SK-N-SH (cell line): ENCODE measurements at regions not wholly inside any gene's neighbourhood (a gene's known extent, or its start where the extent isn't known, plus 50 kb on each side); places are given as distances from the start of the nearest gene placed in this dataset.

Experiments used
- CTCF ChIA-PET: fragments of 300-600, 350-600 bp; formaldehyde crosslinking; extraction: SDS; loops from one replicate; lab custom pipeline; 2021; lab: Yijun Ruan, JAX
- POLR2A ChIA-PET: fragments of 350-600 bp; sonication (Branson Sonifier 250); formaldehyde crosslinking; extraction: SDS; loops from one replicate; lab custom pipeline; 2020; ENCODE audit warnings: antibody characterized with exemption, inconsistent platforms; lab: Yijun Ruan, JAX
- DNase-seq: peaks from one replicate; pipeline ENCODE4 v3.0.0; 2012
- H2AFZ ChIP-seq: fragments of 200-600 bp; sonication (generic); 2 replicates; pipeline ENCODE4 v1.8.1; 2016; ENCODE audit warnings: antibody characterized with exemption, mild to moderate bottlenecking, low read depth
- H3F3A ChIP-seq: fragments of 200-600 bp; sonication (generic); replicated peaks from 2 replicates; pipeline ENCODE3; 2016; ENCODE audit warnings: antibody characterized with exemption, mild to moderate bottlenecking; ENCODE audit not compliant: insufficient read depth
- H3K27ac ChIP-seq, 2 experiments: fragments of 200-500 bp in 1 of 2; fragments of 200-600 bp in 1 of 2; sonication (Bioruptor generic) in 1 of 2; sonication (generic), shearing (Covaris generic) in 1 of 2; 2 replicates each; pipeline versions ENCODE4 v1.5.1 to v1.6.1; 2014 to 2016; ENCODE audit warnings: low read depth in 2 of 2, inconsistent platforms in 1 of 2, low read length in 1 of 2, mild to moderate bottlenecking in 1 of 2, mixed read lengths in 1 of 2
- H3K27me3 ChIP-seq: fragments of 200-600 bp; sonication (generic), shearing (Covaris generic); 2 replicates; pipeline ENCODE4 v1.6.1; 2016; ENCODE audit warnings: mixed run types; ENCODE audit not compliant: insufficient read depth
- H3K36me3 ChIP-seq, 2 experiments: fragments of 200-500 bp in 1 of 2; fragments of 200-600 bp in 1 of 2; sonication (Bioruptor generic) in 1 of 2; sonication (generic) in 1 of 2; replicated peaks in 1 of 2; 2 replicates each; pipeline versions ENCODE3 to v1.5.1; 2014 to 2016; ENCODE audit warnings: low read length in 1 of 2, mild to moderate bottlenecking in 1 of 2; ENCODE audit not compliant: insufficient read depth in 2 of 2, control insufficient read depth in 1 of 2
- H3K4me1 ChIP-seq, 2 experiments: fragments of 200-500 bp in 1 of 2; fragments of 200-600 bp in 1 of 2; sonication (Bioruptor generic) in 1 of 2; sonication (generic), shearing (Covaris generic) in 1 of 2; 2 replicates each; pipeline versions ENCODE4 v1.5.1 to v1.6.1; 2014 to 2016; ENCODE audit warnings: low read depth in 1 of 2, low read length in 1 of 2, mixed run types in 1 of 2; ENCODE audit not compliant: insufficient read depth in 2 of 2, control insufficient read depth in 1 of 2
- H3K4me2 ChIP-seq: fragments of 200-600 bp; sonication (generic), shearing (Covaris generic); 2 replicates; pipeline ENCODE4 v1.6.1; 2017; ENCODE audit warnings: mixed run types
- H3K4me3 ChIP-seq, 2 experiments: fragments of 200-500 bp in 1 of 2; fragments of 200-600 bp in 1 of 2; sonication (Bioruptor generic) in 1 of 2; sonication (generic), shearing (Covaris generic) in 1 of 2; 2 replicates each; pipeline versions ENCODE4 v1.5.1 to v1.8.1; 2014 to 2016; ENCODE audit warnings: low read depth in 2 of 2, inconsistent platforms in 1 of 2, low read length in 1 of 2, mild to moderate bottlenecking in 1 of 2, mixed read lengths in 1 of 2, moderate library complexity in 1 of 2
- H3K79me2 ChIP-seq: fragments of 200-600 bp; sonication (generic); 2 replicates; pipeline ENCODE4 v1.8.1; 2017; ENCODE audit warnings: mild to moderate bottlenecking; ENCODE audit not compliant: insufficient read depth
- H3K9ac ChIP-seq: fragments of 200-600 bp; sonication (generic); 2 replicates; pipeline ENCODE4 v1.6.1; 2017; ENCODE audit warnings: mixed run types
- H3K9me2 ChIP-seq: fragments of 200-600 bp; sonication (generic); 2 replicates; pipeline ENCODE4 v1.6.1; 2017; ENCODE audit warnings: mixed run types
- H3K9me3 ChIP-seq: fragments of 200-600 bp; sonication (generic); 2 replicates; pipeline ENCODE4 v1.6.1; 2017; ENCODE audit warnings: mixed run types, mild to moderate bottlenecking, moderate library complexity
- H4K20me1 ChIP-seq: fragments of 200-600 bp; sonication (generic); 2 replicates; pipeline ENCODE4 v1.6.1; 2017; ENCODE audit warnings: mild to moderate bottlenecking, mixed run types; ENCODE audit not compliant: insufficient read depth
- CHD2 ChIP-seq: fragments of 150-350 bp; IDR thresholded peaks from 2 replicates; pipeline ENCODE4 v1.6.1; 2018; ENCODE audit warnings: low read length; ENCODE audit not compliant: partially characterized antibody
- CTCF ChIP-seq: fragments of 200-600 bp; sonication (generic); IDR thresholded peaks from 2 replicates; pipeline ENCODE4 v1.6.1; 2017; ENCODE audit warnings: antibody characterized with exemption, mild to moderate bottlenecking, moderate library complexity
- EP300 ChIP-seq, 2 experiments: IDR thresholded peaks; 2 replicates each; pipeline versions ENCODE4 v1.4.0 to v1.6.1; 2012; ENCODE audit warnings: borderline replicate concordance in 1 of 2, low read depth in 1 of 2, low read length in 1 of 2
- FOSL2 ChIP-seq: IDR thresholded peaks from 2 replicates; pipeline ENCODE4 v1.4.0; 2012; ENCODE audit warnings: low read depth, mild to moderate bottlenecking, moderate library complexity, borderline replicate concordance
- FOXJ3 ChIP-seq: sonication (generic); formaldehyde crosslinking; IDR thresholded peaks from 2 replicates; pipeline ENCODE4 v1.5.1; 2020; ENCODE audit warnings: mild to moderate bottlenecking, missing genetic modification reagents
- GABPA ChIP-seq: IDR thresholded peaks from 2 replicates; pipeline ENCODE4 v1.4.0; 2012; ENCODE audit warnings: low read depth, mild to moderate bottlenecking
- GATA2 ChIP-seq: sonication (generic); formaldehyde crosslinking; IDR thresholded peaks from 2 replicates; pipeline ENCODE4 v1.5.0; 2020; ENCODE audit warnings: mild to moderate bottlenecking, missing genetic modification reagents
- MEF2A ChIP-seq: IDR thresholded peaks from 2 replicates; pipeline ENCODE4 v1.4.0; 2012; ENCODE audit warnings: low read depth, borderline replicate concordance
- MXI1 ChIP-seq: IDR thresholded peaks from 2 replicates; pipeline ENCODE4 v1.6.1; 2012; ENCODE audit warnings: mild to moderate bottlenecking, low read depth, low read length, improper control_type of control experiment
- NFIC ChIP-seq: IDR thresholded peaks from 2 replicates; pipeline ENCODE4 v1.4.0; 2012; ENCODE audit warnings: borderline replicate concordance
- PBX3 ChIP-seq: IDR thresholded peaks from 2 replicates; pipeline ENCODE4; 2012
- POLR2AphosphoS5 ChIP-seq: IDR thresholded peaks from 2 replicates; pipeline ENCODE4 v1.6.1; 2012; ENCODE audit warnings: low read depth, low read length
- RAD21 ChIP-seq: IDR thresholded peaks from 2 replicates; pipeline ENCODE4 v1.6.1; 2012; ENCODE audit warnings: mild to moderate bottlenecking, low read length
- RCOR1 ChIP-seq: fragments of 150-350 bp; IDR thresholded peaks from 2 replicates; pipeline ENCODE4 v1.6.1; 2017; ENCODE audit warnings: antibody characterized with exemption, low read length
- RFX5 ChIP-seq: IDR thresholded peaks from 2 replicates; pipeline ENCODE4 v1.6.1; 2012; ENCODE audit warnings: mild to moderate bottlenecking, improper control_type of control experiment, low read length
- RXRA ChIP-seq: IDR thresholded peaks from 2 replicates; pipeline ENCODE4 v1.4.0; 2012; ENCODE audit warnings: low read depth, mild to moderate bottlenecking, borderline replicate concordance
- TCF12 ChIP-seq: IDR thresholded peaks from 2 replicates; pipeline ENCODE4 v1.4.0; 2012
- TEAD4 ChIP-seq: IDR thresholded peaks from 2 replicates; pipeline ENCODE4 v1.4.0; 2012; ENCODE audit warnings: mild to moderate bottlenecking, borderline replicate concordance; ENCODE audit not compliant: insufficient read depth
- YY1 ChIP-seq: IDR thresholded peaks from 2 replicates; pipeline ENCODE4 v1.4.0; 2012; ENCODE audit warnings: low read depth, mild to moderate bottlenecking
- WGBS: methylation state at CpG from one replicate; pipeline ENCODE4 v1.1.6; 2017; ENCODE audit warnings: low lambda C conversion rate; 5-methylcytosine and 5-hydroxymethylcytosine counted together
- TF ChIP-seq, protein P1 (sequence below): IDR thresholded peaks from 2 replicates; pipeline ENCODE4 v1.4.0; 2012; ENCODE audit warnings: low read depth, borderline replicate concordance
- TF ChIP-seq, protein P2 (sequence below): IDR thresholded peaks from 2 replicates; pipeline ENCODE4 v1.4.0; 2012; ENCODE audit warnings: low read depth, borderline replicate concordance

DNA sequence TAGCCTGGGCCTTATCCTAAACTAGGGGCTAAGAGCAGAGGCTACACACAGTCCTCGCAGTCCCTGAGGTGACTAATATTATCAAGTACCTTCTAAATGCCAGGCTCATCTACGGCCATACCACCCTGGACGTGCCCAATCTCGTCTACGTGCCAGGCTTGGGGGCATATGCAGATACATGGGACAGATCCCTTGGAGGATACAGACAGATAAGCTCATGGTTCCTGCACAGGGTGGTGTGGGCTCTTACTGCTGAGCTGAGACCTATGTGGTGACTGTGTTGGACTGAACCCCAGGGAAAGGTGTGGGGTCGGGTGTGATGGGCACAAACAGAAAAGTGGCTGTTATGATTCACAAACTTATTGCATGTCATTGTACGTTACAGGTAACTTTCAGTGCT, 268.4 kb upstream of the NEBL start:
- H3K9me3 ChIP-seq = no peaks in the 10 kb centered on the region
- H3K9ac ChIP-seq = no peak overlapping the region
- no peaks in the 10 kb centered on the region for H3K27me3 ChIP-seq
- CTCF ChIA-PET = interaction anchor here (0.9 kb wide), 1 partner anchor 87 kb away, joined by 3 read pairs; no protein-coding TSS in a partner anchor
- no peaks in the 10 kb centered on the region for H3K36me3 ChIP-seq
- H3F3A ChIP-seq = no peaks in the 10 kb centered on the region
- no peak overlapping the region for H3K4me2 ChIP-seq
- no peak overlapping the region for H3K27ac ChIP-seq
- H2AFZ ChIP-seq = no peak overlapping the region
- WGBS = 69% methylated on average over 4 of the region's 7 CpGs
- H3K79me2 ChIP-seq = no peaks in the 10 kb centered on the region
- peaks cover 0 to 5% of the 10 kb centered on the region in 2 experiments; a peak in 2 of 4 replicates for H3K4me1 ChIP-seq
- TF ChIP-seq POLR2AphosphoS5 (no peak), YY1 (no peak), TEAD4 (no peak), GATA2 (CRISPR knock-in tag) (peak; percentile 74)
- TF ChIP-seq, protein P1, sequence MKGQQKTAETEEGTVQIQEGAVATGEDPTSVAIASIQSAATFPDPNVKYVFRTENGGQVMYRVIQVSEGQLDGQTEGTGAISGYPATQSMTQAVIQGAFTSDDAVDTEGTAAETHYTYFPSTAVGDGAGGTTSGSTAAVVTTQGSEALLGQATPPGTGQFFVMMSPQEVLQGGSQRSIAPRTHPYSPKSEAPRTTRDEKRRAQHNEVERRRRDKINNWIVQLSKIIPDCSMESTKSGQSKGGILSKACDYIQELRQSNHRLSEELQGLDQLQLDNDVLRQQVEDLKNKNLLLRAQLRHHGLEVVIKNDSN = no peak
- no peak overlapping the region for H3K4me3 ChIP-seq
- DNase-seq = no peak
- H3K9me2 ChIP-seq = no peaks in the 10 kb centered on the region
- no peaks in the 10 kb centered on the region for H4K20me1 ChIP-seq
- POLR2A ChIA-PET = no interaction called here

GRCh38 chr10:21164687-21165086, 267.6 kb upstream of the NEBL start:
- H3K4me3 ChIP-seq = no peak overlapping the region
- no peaks in the 10 kb centered on the region for H4K20me1 ChIP-seq
- H3K9ac ChIP-seq = no peak overlapping the region
- POLR2A ChIA-PET = no interaction called here
- H3K4me1 ChIP-seq = peaks cover 0 to 10% of the 10 kb centered on the region in 2 experiments; a peak in 2 of 4 replicates
- H3K9me2 ChIP-seq = no peaks in the 10 kb centered on the region
- H3K4me2 ChIP-seq = no peak overlapping the region
- H3K9me3 ChIP-seq = no peaks in the 10 kb centered on the region
- WGBS = 77% methylated on average over 3 of the region's 3 CpGs
- CTCF ChIA-PET = no interaction called here
- no peaks in the 10 kb centered on the region for H3K36me3 ChIP-seq
- no peaks in the 10 kb centered on the region for H3F3A ChIP-seq
- DNase-seq = no peak
- no peaks in the 10 kb centered on the region for H3K27me3 ChIP-seq
- H2AFZ ChIP-seq = no peak overlapping the region
- no peak for TF ChIP-seq NFIC
- no peak for TF ChIP-seq TEAD4
- no peak for TF ChIP-seq GABPA
- TF ChIP-seq RFX5 = no peak
- no peak for TF ChIP-seq RXRA
- TF ChIP-seq, protein P2, sequence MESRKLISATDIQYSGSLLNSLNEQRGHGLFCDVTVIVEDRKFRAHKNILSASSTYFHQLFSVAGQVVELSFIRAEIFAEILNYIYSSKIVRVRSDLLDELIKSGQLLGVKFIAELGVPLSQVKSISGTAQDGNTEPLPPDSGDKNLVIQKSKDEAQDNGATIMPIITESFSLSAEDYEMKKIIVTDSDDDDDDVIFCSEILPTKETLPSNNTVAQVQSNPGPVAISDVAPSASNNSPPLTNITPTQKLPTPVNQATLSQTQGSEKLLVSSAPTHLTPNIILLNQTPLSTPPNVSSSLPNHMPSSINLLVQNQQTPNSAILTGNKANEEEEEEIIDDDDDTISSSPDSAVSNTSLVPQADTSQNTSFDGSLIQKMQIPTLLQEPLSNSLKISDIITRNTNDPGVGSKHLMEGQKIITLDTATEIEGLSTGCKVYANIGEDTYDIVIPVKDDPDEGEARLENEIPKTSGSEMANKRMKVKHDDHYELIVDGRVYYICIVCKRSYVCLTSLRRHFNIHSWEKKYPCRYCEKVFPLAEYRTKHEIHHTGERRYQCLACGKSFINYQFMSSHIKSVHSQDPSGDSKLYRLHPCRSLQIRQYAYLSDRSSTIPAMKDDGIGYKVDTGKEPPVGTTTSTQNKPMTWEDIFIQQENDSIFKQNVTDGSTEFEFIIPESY = no peak
- TF ChIP-seq CHD2 = no peak
- TF ChIP-seq YY1 = no peak
- no peak for TF ChIP-seq RAD21
- no peak for TF ChIP-seq FOSL2
- no peak for TF ChIP-seq RCOR1
- no peak for TF ChIP-seq MXI1
- TF ChIP-seq, protein P1 = no peak
- TF ChIP-seq CTCF = no peak
- TF ChIP-seq EP300 (IDR thresholded peaks at IDR 0.05; ENCODE audit: borderline replicate concordance in 1 of 2, low read depth in 1 of 2, low read length in 1 of 2) = no peak
- no peak for TF ChIP-seq PBX3
- no peak for TF ChIP-seq MEF2A
- TF ChIP-seq TCF12 = no peak
- TF ChIP-seq FOXJ3 = no peak
- H3K79me2 ChIP-seq = no peaks in the 10 kb centered on the region
- no peak overlapping the region for H3K27ac ChIP-seq
